ENCODE measurements at regions not wholly inside any gene's neighbourhood (a gene's known extent, or its start where the extent isn't known, plus 50 kb on each side); places are given as distances from the start of the nearest gene placed in this dataset.

GRCh38 chr2:7878786-7879482 is 802.9 kb upstream of the ID2 start:
- TF ChIP-seq CTCF (IDR thresholded peaks at IDR 0.05; ENCODE audit: low read depth, low read length, missing input control) (no peak), FOXA2 (IDR thresholded peaks at IDR 0.05) (no peak), ZBTB33 (IDR thresholded peaks at IDR 0.05) (no peak), FOXA1 (IDR thresholded peaks at IDR 0.05) (no peak), TAF1 (conservative IDR thresholded peaks at IDR 0.05) (no peak), JUND (IDR thresholded peaks at IDR 0.05) (no peak), SP1 (IDR thresholded peaks at IDR 0.05) (no peak), YY1 (IDR thresholded peaks at IDR 0.05) (no peak), EGR1 (IDR thresholded peaks at IDR 0.05; ENCODE audit: low read depth in 2 of 2) (no peak), GABPA (IDR thresholded peaks at IDR 0.05 in 1 of 2, conservative IDR thresholded peaks at IDR 0.05 in 1 of 2) (no peak)
- TF ChIP-seq, protein P1, sequence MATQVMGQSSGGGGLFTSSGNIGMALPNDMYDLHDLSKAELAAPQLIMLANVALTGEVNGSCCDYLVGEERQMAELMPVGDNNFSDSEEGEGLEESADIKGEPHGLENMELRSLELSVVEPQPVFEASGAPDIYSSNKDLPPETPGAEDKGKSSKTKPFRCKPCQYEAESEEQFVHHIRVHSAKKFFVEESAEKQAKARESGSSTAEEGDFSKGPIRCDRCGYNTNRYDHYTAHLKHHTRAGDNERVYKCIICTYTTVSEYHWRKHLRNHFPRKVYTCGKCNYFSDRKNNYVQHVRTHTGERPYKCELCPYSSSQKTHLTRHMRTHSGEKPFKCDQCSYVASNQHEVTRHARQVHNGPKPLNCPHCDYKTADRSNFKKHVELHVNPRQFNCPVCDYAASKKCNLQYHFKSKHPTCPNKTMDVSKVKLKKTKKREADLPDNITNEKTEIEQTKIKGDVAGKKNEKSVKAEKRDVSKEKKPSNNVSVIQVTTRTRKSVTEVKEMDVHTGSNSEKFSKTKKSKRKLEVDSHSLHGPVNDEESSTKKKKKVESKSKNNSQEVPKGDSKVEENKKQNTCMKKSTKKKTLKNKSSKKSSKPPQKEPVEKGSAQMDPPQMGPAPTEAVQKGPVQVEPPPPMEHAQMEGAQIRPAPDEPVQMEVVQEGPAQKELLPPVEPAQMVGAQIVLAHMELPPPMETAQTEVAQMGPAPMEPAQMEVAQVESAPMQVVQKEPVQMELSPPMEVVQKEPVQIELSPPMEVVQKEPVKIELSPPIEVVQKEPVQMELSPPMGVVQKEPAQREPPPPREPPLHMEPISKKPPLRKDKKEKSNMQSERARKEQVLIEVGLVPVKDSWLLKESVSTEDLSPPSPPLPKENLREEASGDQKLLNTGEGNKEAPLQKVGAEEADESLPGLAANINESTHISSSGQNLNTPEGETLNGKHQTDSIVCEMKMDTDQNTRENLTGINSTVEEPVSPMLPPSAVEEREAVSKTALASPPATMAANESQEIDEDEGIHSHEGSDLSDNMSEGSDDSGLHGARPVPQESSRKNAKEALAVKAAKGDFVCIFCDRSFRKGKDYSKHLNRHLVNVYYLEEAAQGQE (IDR thresholded peaks at IDR 0.05) = no peak
- TF ChIP-seq, protein P2, sequence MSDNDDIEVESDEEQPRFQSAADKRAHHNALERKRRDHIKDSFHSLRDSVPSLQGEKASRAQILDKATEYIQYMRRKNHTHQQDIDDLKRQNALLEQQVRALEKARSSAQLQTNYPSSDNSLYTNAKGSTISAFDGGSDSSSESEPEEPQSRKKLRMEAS (IDR thresholded peaks at IDR 0.05) = no peak
